ENCODE measurements at regions not wholly inside any gene's neighbourhood (a gene's known extent, or its start where the extent isn't known, plus 50 kb on each side); places are given as distances from the start of the nearest gene placed in this dataset.
"Not testable (repeated sequence)": the region's sequence is repeated elsewhere in the genome, so short reads cannot be mapped to it uniquely, and the experiment has no call there.

DNA sequence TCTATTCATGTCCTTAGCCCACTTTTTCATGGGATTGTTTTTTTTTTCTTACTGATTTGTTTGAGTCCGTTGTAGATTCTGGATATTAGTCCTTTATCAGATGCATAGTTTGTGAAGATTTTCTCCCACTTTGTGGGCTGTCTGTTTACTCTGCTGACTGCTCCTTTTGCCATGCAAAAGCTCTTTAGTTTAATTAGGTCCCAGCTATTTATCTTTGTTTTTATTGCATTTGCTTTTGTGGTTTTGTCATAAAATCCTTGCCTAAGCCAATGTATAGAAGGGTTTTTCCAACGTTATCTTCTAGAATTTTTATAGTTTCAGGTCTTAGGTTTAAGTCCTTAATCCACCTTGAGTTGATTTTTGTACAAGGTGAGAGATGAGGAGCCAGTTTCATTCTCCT, 358.9 kb downstream of the ADAMTS20 start:
- not testable (repeated sequence) for H3K4me3 Mint-ChIP-seq; ATAC-seq; H3K4me1 Mint-ChIP-seq (ENCODE audit: low read depth in 2 of 2); H3K27me3 Mint-ChIP-seq; H3K27ac Mint-ChIP-seq; DNase-seq (ENCODE audit: low spot score)
- Mint-ChIP-seq H3K36me3 (peaks cover 12% of the 10 kb centered on the region), H3K9me3 (peaks cover 17% of the 10 kb centered on the region)

DNA sequence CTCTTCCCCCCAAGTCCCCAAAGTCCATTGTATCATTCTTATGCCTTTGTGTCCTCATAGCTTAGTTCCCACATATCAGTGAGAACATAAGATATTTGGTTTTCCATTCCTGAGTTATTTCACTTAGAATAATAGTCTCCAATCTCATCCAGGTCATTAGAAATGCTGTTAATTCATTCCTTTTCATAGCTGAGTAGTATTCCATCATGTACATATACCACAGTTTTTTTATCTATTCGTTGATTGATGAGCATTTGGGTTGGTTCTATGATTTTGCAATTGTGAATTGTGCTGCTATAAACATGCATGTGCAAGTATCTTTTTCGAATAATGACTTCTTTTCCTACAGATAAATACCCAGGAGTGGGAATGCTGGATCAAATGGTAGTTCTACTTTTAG, 359.6 kb downstream of the ADAMTS20 start:
- not testable (repeated sequence) for H3K27ac Mint-ChIP-seq; H3K27me3 Mint-ChIP-seq; DNase-seq (ENCODE audit: low spot score); ATAC-seq; H3K4me3 Mint-ChIP-seq; H3K4me1 Mint-ChIP-seq (ENCODE audit: low read depth in 2 of 2)
- peaks cover 17% of the 10 kb centered on the region for H3K9me3 Mint-ChIP-seq
- peaks cover 12% of the 10 kb centered on the region for H3K36me3 Mint-ChIP-seq

DNA sequence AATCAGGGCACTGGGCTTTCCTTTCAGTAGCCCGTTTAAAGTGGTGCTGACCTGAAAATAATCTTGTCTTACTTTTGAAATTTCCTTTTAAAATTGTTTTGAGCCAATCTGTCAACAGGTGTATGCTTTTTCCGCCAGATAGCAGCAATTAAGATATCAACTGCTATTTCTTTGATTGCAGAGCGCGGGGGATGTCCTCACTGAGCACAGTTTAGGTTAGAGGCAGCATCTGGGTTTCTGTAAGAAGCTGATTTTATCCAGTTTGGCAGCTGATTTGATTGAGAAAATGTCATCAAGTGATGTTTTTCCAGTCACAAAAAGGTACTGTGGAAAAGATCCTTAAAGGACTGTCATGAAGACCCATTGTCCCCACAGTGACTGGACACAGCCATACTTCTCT, 371.8 kb downstream of the ADAMTS20 start:
- peaks cover 18% of the 10 kb centered on the region for H3K9me3 Mint-ChIP-seq
- no peak for ATAC-seq
- no peaks in the 10 kb centered on the region for H3K36me3 Mint-ChIP-seq
- H3K27me3 Mint-ChIP-seq = no peaks in the 10 kb centered on the region
- no peak overlapping the region for H3K4me3 Mint-ChIP-seq
- H3K4me1 Mint-ChIP-seq (ENCODE audit: low read depth in 2 of 2) = no peaks in the 10 kb centered on the region
- no peak for DNase-seq (ENCODE audit: low spot score)
- no peak overlapping the region for H3K27ac Mint-ChIP-seq

DNA sequence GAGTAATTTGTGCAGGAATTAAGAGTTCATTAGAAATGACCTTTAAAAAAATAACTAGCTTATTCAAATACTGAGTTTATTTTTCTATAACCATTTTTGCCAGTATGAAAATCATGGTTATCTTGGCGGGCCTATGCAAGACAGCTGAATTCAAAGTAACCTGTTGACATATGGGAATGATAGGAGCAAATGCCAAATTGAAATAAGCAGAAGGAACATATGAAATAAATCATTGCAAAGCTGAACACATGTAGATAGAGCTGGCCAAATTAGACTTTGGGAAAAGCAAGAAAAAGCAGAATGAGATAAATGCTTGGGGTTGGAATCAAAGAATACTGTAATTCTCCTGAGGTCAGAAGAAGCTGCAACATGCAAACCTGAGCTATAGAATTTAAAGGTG, 372.5 kb downstream of the ADAMTS20 start:
- Mint-ChIP-seq H3K27me3 (no peaks in the 10 kb centered on the region), H3K9me3 (peaks cover 23% of the 10 kb centered on the region), H3K36me3 (no peaks in the 10 kb centered on the region), H3K4me1 (ENCODE audit: low read depth in 2 of 2) (no peaks in the 10 kb centered on the region), H3K27ac (no peak overlapping the region), H3K4me3 (no peak overlapping the region)
- DNase-seq (ENCODE audit: low spot score) (no peak), ATAC-seq (no peak)

DNA sequence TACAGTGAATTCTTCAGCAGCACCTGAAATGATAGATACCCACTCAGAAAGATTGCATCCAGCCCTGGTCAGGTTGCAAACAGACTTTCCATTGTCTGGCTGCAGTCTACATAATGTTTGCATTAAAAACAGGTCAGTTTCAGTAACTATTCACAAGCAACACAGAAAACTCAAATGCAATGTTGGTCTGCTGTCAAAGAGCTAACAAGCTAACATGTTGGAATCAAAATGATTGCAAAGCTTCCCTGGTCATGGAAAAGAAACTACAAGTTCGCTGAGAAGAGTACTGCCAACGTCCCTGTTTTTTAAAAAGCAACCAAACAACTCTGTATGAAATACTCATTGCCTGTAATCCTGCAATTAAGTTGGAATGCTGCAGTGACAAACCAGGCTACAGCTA, 374.7 kb downstream of the ADAMTS20 start:
- H3K27me3 Mint-ChIP-seq = no peaks in the 10 kb centered on the region
- H3K27ac Mint-ChIP-seq = no peak overlapping the region
- DNase-seq (ENCODE audit: low spot score) (no peak), ATAC-seq (no peak)
- H3K4me1 Mint-ChIP-seq (ENCODE audit: low read depth in 2 of 2) = no peaks in the 10 kb centered on the region
- H3K36me3 Mint-ChIP-seq = no peaks in the 10 kb centered on the region
- H3K9me3 Mint-ChIP-seq = peaks cover 14% of the 10 kb centered on the region
- H3K4me3 Mint-ChIP-seq = no peak overlapping the region

DNA sequence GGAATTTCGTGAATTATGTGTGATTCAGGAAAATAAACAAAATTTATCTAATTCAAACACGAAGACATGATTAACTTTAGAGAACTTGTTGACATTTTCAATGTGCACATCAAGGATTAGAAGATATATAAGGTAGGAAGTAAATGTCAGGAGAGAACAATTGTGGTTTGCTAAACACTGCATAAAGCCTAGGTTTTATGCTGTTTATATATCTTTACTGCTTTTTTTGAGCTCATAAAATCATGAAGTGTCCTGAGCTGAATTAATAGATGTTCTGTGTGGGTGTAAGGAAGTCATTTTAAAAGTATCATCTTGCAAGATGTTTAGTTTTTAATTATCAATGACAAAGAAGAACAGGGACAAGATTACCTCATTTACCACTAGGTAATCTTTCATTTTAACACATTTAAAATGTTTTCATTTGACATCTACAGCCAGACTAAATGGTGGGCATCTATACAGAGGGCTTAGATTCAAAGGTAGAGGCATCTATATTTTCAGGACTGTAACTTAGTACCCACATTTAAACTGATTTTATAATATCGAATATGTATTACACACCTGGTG, 382.8 kb downstream of the ADAMTS20 start:
- Mint-ChIP-seq H3K9me3 (peaks cover 6% of the 10 kb centered on the region), H3K4me3 (no peak overlapping the region), H3K27ac (no peak overlapping the region), H3K36me3 (no peaks in the 10 kb centered on the region), H3K27me3 (no peaks in the 10 kb centered on the region), H3K4me1 (ENCODE audit: low read depth in 2 of 2) (no peaks in the 10 kb centered on the region)
- DNase-seq (ENCODE audit: low spot score) = no peak
- ATAC-seq = no peak

DNA sequence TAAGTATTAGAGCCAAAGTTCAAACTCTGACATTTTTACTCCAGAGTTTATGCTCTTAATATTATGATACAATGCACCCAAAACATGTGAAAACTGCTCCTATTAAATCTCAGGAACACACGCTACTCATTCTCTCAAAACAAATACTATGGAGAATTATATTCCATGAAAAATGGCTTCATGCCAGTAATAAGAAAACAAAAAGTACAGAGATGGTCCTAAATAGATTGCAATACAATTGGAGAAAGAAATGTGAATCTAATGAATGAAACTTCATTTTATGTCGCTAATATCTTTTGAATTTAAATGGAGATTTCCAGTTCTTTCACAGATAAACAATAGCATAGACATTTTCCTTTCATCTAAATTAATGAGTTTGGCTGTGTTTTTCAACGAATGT, 384.3 kb downstream of the ADAMTS20 start:
- H3K27ac Mint-ChIP-seq = no peak overlapping the region
- H3K36me3 Mint-ChIP-seq = no peaks in the 10 kb centered on the region
- peaks cover 6% of the 10 kb centered on the region for H3K9me3 Mint-ChIP-seq
- H3K27me3 Mint-ChIP-seq = no peaks in the 10 kb centered on the region
- H3K4me3 Mint-ChIP-seq = no peak overlapping the region
- ATAC-seq (no peak), DNase-seq (ENCODE audit: low spot score) (no peak)
- H3K4me1 Mint-ChIP-seq (ENCODE audit: low read depth in 2 of 2) = no peaks in the 10 kb centered on the region

DNA sequence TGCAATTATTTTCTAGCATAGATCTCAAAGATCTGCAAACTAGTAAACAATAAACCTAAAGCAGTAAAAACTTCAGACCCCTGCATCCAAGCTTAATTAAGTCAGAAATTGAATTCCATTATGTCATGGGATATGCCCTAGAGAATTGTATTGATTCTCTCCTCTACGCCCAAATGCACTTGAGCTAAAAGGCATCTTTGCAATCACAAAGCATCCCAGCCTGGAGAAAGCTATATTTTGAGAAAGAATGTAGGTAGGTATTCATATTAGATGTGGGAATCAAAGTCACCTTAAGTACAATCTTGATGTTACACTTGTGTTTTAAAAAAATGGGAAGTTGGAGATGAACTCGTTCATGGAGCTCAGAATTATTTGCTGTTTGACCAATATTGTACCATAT, 386.7 kb downstream of the ADAMTS20 start:
- DNase-seq (ENCODE audit: low spot score) (no peak), ATAC-seq (no peak)
- Mint-ChIP-seq H3K4me1 (ENCODE audit: low read depth in 2 of 2) (no peaks in the 10 kb centered on the region), H3K4me3 (no peak overlapping the region), H3K27me3 (no peaks in the 10 kb centered on the region), H3K9me3 (peaks cover 6% of the 10 kb centered on the region), H3K27ac (no peak overlapping the region), H3K36me3 (no peaks in the 10 kb centered on the region)

DNA sequence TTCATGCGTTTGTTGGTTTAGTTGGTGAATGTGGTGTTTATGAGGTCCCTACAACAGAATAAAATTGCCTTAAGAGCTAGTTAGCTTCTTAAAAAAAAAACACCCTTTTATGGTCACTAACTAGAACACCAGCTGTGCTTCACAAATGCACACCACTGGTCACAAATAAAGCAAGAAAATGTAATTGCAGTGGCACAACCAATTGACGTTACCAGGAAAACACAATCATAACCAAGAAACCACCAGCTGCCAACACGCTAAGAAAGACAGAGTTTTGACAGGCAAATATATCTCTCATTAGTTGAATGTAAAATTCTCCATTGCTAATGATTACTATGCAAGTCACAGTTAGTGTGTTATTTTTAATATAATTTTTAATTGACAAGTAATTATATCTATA, 389.9 kb downstream of the ADAMTS20 start:
- H3K9me3 Mint-ChIP-seq = no peaks in the 10 kb centered on the region
- H3K4me3 Mint-ChIP-seq = no peak overlapping the region
- H3K27me3 Mint-ChIP-seq = no peaks in the 10 kb centered on the region
- no peak overlapping the region for H3K27ac Mint-ChIP-seq
- no peaks in the 10 kb centered on the region for H3K4me1 Mint-ChIP-seq (ENCODE audit: low read depth in 2 of 2)
- DNase-seq (ENCODE audit: low spot score) (no peak), ATAC-seq (no peak)
- no peaks in the 10 kb centered on the region for H3K36me3 Mint-ChIP-seq

DNA sequence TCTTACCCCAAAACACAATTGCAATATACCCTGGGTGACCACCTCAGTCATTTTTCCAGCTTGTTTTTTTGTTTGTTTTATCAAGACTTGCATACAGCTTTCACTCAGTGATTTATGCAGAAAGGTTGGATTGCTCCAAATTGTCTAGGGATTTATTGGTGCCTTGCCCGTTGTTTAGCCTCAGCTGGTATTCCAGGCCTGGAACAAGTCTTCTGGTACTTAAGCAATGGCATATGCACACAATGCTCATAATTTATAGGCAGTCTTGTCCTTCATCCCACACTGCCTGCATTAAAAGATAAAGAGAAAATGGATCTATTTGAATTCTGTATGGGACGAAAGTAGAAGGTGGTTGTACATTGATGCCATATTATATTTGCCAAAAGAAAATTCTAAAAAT, 392.5 kb downstream of the ADAMTS20 start:
- Mint-ChIP-seq H3K27ac (no peak overlapping the region), H3K4me1 (ENCODE audit: low read depth in 2 of 2) (no peaks in the 10 kb centered on the region), H3K36me3 (no peaks in the 10 kb centered on the region), H3K9me3 (no peaks in the 10 kb centered on the region), H3K4me3 (no peak overlapping the region), H3K27me3 (no peaks in the 10 kb centered on the region)
- ATAC-seq (no peak), DNase-seq (ENCODE audit: low spot score) (no peak)

DNA sequence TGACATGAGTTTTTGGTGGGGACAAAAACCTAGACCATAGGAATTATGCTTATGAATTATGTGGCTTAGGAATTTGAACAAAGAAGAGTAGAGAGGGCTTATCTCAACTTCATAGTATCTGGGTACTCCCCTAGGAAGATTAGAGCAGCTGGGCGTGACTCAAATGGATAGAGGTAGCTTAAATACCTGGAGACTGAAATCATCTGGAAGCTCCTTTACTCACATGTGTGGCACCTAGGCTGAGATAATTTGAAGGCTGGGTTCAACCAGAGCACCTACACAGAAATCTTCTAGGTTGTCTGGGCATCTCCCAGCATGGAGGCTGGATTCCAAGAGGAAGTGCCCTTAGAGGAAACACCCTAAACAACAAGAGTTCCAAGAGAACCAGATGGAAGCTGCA, 393.9 kb downstream of the ADAMTS20 start:
- DNase-seq (ENCODE audit: low spot score) (no peak), ATAC-seq (no peak)
- no peak overlapping the region for H3K27ac Mint-ChIP-seq
- H3K4me1 Mint-ChIP-seq (ENCODE audit: low read depth in 2 of 2) = no peaks in the 10 kb centered on the region
- no peaks in the 10 kb centered on the region for H3K36me3 Mint-ChIP-seq
- no peaks in the 10 kb centered on the region for H3K27me3 Mint-ChIP-seq
- H3K9me3 Mint-ChIP-seq = peaks cover 2% of the 10 kb centered on the region
- H3K4me3 Mint-ChIP-seq = no peak overlapping the region

DNA sequence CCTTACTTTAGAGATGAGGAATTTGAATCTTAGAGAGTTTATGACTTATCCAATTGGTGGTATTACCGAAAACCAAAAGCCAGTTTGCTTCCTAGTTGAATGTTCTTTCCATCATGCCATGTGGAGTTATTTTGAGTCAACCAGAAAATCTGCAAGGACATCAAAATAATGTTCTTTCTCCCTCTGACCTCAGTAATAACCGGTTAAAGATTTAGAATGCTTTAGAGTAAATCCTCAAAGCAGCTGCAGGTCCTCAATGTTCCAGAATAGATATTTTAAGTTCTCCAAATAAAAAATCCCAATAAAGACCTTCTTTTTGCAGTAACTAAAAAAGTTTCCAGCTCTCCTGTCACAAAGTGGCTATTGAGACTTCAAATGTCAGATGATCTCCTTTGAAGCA, 396.6 kb downstream of the ADAMTS20 start:
- no peak for ATAC-seq
- no peaks in the 10 kb centered on the region for H3K27me3 Mint-ChIP-seq
- no peak overlapping the region for H3K4me3 Mint-ChIP-seq
- peaks cover 4% of the 10 kb centered on the region for H3K9me3 Mint-ChIP-seq
- H3K27ac Mint-ChIP-seq = no peak overlapping the region
- H3K36me3 Mint-ChIP-seq = no peaks in the 10 kb centered on the region
- no peaks in the 10 kb centered on the region for H3K4me1 Mint-ChIP-seq (ENCODE audit: low read depth in 2 of 2)
- no peak for DNase-seq (ENCODE audit: low spot score)

DNA sequence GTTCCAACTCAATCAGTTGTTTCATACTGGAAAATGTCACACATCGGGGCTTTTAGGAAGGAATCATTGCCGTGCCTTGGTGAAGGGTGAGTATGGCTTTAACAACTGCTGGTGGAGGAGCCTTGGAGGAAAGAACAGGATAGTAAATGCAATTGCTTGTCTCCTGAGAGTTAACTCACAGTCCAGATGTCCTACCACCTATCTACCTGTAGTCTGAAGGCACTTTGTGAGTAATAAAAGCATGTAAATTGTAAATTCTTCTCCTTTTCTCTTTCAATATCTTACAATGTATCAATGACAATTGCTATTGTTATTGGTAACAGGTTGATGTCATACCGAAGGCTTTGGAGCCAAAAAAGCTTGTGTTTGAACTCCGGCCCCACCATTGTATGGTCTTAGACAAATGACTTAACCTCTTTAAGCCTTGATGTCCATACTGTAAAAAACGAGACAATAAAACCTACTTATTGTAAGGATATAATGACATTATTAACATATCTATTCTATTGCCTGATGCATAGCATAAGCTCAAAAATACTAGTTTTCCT, 397.4 kb downstream of the ADAMTS20 start:
- H3K4me1 Mint-ChIP-seq (ENCODE audit: low read depth in 2 of 2) = no peaks in the 10 kb centered on the region
- no peaks in the 10 kb centered on the region for H3K27me3 Mint-ChIP-seq
- DNase-seq (ENCODE audit: low spot score) (no peak), ATAC-seq (no peak)
- no peak overlapping the region for H3K27ac Mint-ChIP-seq
- H3K9me3 Mint-ChIP-seq = peaks cover 8% of the 10 kb centered on the region
- H3K36me3 Mint-ChIP-seq = no peaks in the 10 kb centered on the region
- no peak overlapping the region for H3K4me3 Mint-ChIP-seq

DNA sequence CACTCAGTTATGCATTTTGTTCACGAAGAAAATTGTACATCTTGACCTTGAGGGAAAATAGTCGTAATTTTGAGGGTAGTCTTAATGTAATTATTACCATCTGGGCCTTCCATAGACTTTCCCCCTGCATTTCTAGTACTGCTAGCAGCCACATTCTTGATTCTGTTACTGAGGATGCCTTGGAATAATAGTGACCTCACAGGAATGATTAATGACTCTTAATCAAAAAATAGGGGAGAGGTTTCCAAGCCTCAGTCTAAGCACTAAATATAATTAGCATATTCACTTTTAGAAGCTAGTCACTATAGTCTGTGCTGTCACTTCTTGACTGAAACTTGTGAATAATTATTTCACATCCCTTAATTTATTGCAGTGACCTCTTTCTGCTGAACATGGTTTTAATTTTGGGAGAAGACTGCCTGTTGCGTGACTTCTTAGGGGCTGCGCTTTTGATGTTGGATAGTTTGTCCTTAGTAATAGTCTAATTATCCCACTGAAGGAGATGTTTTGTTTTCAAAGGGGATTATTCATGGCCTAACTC, 400.5 kb downstream of the ADAMTS20 start:
- H3K4me1 Mint-ChIP-seq (ENCODE audit: low read depth in 2 of 2) = no peaks in the 10 kb centered on the region
- H3K4me3 Mint-ChIP-seq = no peak overlapping the region
- no peak for ATAC-seq

DNA sequence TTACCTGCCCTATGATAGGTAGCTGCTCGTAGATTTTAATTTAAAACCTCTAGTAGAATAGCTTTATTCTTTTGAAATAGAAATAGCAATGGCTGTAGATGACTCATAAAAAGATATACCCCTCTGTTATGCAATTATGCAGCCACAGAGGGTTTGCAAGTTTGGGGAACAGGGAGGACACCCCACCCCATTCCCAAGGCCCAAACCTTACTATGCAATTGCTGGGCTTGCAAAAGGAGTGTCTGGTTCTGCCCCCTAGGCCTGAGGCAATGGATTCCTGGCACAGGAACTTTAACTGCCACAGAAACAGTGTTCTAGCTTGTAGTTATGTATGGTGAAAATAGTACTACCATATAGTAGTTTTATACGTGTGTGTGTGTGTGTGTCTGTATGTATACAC, 403.3 kb downstream of the ADAMTS20 start:
- Mint-ChIP-seq H3K9me3 (peaks cover 8% of the 10 kb centered on the region), H3K36me3 (no peaks in the 10 kb centered on the region), H3K27ac (no peak overlapping the region), H3K4me3 (no peak overlapping the region), H3K4me1 (ENCODE audit: low read depth in 2 of 2) (no peaks in the 10 kb centered on the region), H3K27me3 (no peaks in the 10 kb centered on the region)
- ATAC-seq (no peak), DNase-seq (ENCODE audit: low spot score) (no peak)

More for the DNA sequence above, 400.5 kb downstream of the ADAMTS20 start:
- H3K36me3 Mint-ChIP-seq = no peaks in the 10 kb centered on the region
- no peaks in the 10 kb centered on the region for H3K27me3 Mint-ChIP-seq
- H3K27ac Mint-ChIP-seq = no peak overlapping the region
- H3K9me3 Mint-ChIP-seq = peaks cover 8% of the 10 kb centered on the region
- DNase-seq (ENCODE audit: low spot score) = no peak

Data from natural killer cell treated with Interleukin-12 subunit alpha and Interleukin-12 subunit beta and Interleukin-15 and Interleukin-18, amount 100 ng/mL, for 72 hours (primary cell).